ENCODE measurements at regions not wholly inside any gene's neighbourhood (a gene's known extent, or its start where the extent isn't known, plus 50 kb on each side); places are given as distances from the start of the nearest gene placed in this dataset.

DNA sequence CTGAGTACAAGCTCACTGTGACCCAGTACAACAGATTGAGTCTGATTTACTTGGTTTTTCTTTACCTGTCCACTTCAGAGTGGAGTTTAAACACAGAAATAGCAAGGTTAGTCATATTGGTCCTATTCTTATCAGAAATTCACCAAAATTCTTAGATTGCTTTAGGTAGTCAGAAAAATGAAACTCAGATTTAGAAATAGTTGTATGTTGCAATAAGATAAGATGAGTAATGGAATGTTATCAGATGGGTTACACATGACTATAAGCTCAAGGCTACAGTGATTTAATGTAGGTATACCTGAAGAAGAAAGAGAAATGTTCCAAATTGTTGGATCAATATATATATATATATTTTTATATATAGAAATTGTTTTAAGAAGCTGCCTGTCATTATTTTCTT is 524.1 kb downstream of the LRFN5 start:
- Mint-ChIP-seq H3K4me1 (ENCODE audit: low read depth, unreplicated experiment) (no peaks in the 10 kb centered on the region), H3K27ac (ENCODE audit: unreplicated experiment) (no peak overlapping the region), H3K27me3 (ENCODE audit: unreplicated experiment) (no peaks in the 10 kb centered on the region), H3K4me3 (ENCODE audit: unreplicated experiment) (no peak overlapping the region), H3K9me3 (ENCODE audit: unreplicated experiment) (no peaks in the 10 kb centered on the region), H3K36me3 (ENCODE audit: unreplicated experiment) (no peaks in the 10 kb centered on the region)
- DNase-seq: no peak
- TF ChIP-seq, protein P1, sequence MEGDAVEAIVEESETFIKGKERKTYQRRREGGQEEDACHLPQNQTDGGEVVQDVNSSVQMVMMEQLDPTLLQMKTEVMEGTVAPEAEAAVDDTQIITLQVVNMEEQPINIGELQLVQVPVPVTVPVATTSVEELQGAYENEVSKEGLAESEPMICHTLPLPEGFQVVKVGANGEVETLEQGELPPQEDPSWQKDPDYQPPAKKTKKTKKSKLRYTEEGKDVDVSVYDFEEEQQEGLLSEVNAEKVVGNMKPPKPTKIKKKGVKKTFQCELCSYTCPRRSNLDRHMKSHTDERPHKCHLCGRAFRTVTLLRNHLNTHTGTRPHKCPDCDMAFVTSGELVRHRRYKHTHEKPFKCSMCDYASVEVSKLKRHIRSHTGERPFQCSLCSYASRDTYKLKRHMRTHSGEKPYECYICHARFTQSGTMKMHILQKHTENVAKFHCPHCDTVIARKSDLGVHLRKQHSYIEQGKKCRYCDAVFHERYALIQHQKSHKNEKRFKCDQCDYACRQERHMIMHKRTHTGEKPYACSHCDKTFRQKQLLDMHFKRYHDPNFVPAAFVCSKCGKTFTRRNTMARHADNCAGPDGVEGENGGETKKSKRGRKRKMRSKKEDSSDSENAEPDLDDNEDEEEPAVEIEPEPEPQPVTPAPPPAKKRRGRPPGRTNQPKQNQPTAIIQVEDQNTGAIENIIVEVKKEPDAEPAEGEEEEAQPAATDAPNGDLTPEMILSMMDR (IDR thresholded peaks at IDR 0.05; ENCODE audit: partially characterized antibody, unreplicated experiment): no peak

- H3K9me3 Mint-ChIP-seq (ENCODE audit: unreplicated experiment): no peaks in the 10 kb centered on the region
- no peaks in the 10 kb centered on the region for H3K4me1 Mint-ChIP-seq (ENCODE audit: low read depth, unreplicated experiment)
- no peak overlapping the region for H3K4me3 Mint-ChIP-seq (ENCODE audit: unreplicated experiment)
- no peak overlapping the region for H3K27ac Mint-ChIP-seq (ENCODE audit: unreplicated experiment)
- DNase-seq: no peak
- no peaks in the 10 kb centered on the region for H3K36me3 Mint-ChIP-seq (ENCODE audit: unreplicated experiment)
- H3K27me3 Mint-ChIP-seq (ENCODE audit: unreplicated experiment): no peaks in the 10 kb centered on the region
- TF ChIP-seq, protein P1 (IDR thresholded peaks at IDR 0.05; ENCODE audit: partially characterized antibody, unreplicated experiment): no peak
These were observed 516.9 kb downstream of the LRFN5 start for GRCh38 chr14:42123526-42123925.

DNA sequence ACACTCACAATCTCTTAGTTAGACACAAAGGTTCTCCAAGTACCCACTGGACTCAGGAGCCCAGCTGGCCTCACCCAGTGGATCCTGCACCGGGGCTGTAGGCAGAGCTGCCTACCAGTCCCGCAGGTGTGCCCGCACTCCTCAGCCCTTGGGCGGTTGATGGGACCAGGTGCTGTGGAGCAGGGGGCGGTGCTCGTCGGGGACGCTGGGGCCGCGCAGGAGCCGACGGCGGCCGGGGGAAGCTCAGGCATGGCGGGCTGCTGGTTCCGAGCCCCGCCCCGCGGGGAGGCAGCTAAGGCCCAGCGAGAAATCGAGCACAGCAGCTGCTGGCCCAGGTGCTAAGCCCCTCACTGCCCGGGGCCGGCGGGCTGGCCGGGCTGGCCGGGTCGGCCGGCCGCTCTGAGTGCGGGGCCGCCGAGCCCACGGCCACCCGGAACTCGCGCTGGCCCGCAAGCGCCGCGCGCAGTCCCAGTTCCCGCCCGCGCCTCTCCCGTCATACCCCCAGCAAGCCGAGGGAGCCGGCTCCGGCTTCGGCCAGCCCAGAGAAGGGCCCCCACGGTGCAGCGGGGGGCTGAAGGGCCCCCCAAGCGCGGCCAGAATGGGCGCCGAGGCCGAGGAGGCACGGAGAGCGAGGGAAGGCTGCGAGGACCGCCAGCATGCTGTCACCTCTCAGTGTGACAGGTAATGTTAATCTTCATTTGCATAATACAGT is 506.8 kb downstream of the LRFN5 start:
- H3K27me3 Mint-ChIP-seq (ENCODE audit: unreplicated experiment): no peaks in the 10 kb centered on the region
- no peaks in the 10 kb centered on the region for H3K4me1 Mint-ChIP-seq (ENCODE audit: low read depth, unreplicated experiment)
- TF ChIP-seq, protein P1 (IDR thresholded peaks at IDR 0.05; ENCODE audit: partially characterized antibody, unreplicated experiment): no peak
- DNase-seq: no peak
- H3K9me3 Mint-ChIP-seq (ENCODE audit: unreplicated experiment): peaks cover 10% of the 10 kb centered on the region
- H3K27ac Mint-ChIP-seq (ENCODE audit: unreplicated experiment): no peak overlapping the region
- H3K4me3 Mint-ChIP-seq (ENCODE audit: unreplicated experiment): no peak overlapping the region
- H3K36me3 Mint-ChIP-seq (ENCODE audit: unreplicated experiment): peaks cover 6% of the 10 kb centered on the region

DNA sequence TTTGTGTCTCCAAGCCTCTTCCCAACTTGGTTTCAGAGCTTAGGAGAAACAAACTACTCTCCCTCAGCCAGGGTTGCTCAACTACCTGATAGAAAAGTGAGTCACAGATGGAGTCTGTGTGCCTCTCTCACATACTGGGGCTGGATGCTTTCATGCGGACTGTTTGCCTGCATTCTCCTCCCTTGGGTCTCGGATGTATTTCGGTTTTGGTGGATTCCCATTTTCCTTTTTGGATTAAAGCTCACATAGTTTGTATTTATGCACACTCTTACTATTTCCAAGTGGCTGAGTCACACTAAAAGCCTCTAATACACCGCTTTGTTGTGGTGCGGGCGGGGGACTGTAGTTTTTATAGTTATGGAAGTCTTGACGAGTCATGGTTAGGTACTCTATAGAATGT is 505.4 kb downstream of the LRFN5 start:
- TF ChIP-seq, protein P1 (IDR thresholded peaks at IDR 0.05; ENCODE audit: partially characterized antibody, unreplicated experiment): no peak
- H3K4me1 Mint-ChIP-seq (ENCODE audit: low read depth, unreplicated experiment): no peaks in the 10 kb centered on the region
- H3K36me3 Mint-ChIP-seq (ENCODE audit: unreplicated experiment): peaks cover 6% of the 10 kb centered on the region
- H3K27me3 Mint-ChIP-seq (ENCODE audit: unreplicated experiment): no peaks in the 10 kb centered on the region
- H3K4me3 Mint-ChIP-seq (ENCODE audit: unreplicated experiment): no peak overlapping the region
- DNase-seq: no peak
- no peak overlapping the region for H3K27ac Mint-ChIP-seq (ENCODE audit: unreplicated experiment)
- H3K9me3 Mint-ChIP-seq (ENCODE audit: unreplicated experiment): peaks cover 10% of the 10 kb centered on the region

DNA sequence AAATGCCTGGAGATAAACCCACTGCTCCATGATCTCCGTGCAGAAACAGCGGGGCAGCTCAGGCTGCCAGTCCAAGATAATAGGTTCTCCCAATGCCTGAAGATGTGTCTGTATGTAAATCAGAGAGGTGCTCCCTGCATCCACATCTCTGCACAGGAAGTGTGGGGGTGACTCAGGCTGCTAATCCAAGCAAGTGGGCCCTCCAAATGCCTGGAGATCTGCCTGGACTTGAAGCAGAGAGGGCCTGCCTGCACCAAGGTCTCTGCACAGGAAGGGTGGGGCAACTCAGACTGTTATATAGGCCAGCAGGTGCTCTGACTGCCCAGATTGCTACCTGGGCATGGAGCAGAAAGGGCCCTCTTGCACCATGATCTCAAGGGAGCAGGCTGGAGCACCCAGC is 504.7 kb downstream of the LRFN5 start:
- peaks cover 10% of the 10 kb centered on the region for H3K9me3 Mint-ChIP-seq (ENCODE audit: unreplicated experiment)

More for the DNA sequence above, 504.7 kb downstream of the LRFN5 start:
- no peak overlapping the region for H3K4me3 Mint-ChIP-seq (ENCODE audit: unreplicated experiment)
- no peak for DNase-seq
- H3K27ac Mint-ChIP-seq (ENCODE audit: unreplicated experiment): no peak overlapping the region
- H3K27me3 Mint-ChIP-seq (ENCODE audit: unreplicated experiment): no peaks in the 10 kb centered on the region
- H3K36me3 Mint-ChIP-seq (ENCODE audit: unreplicated experiment): peaks cover 6% of the 10 kb centered on the region
- no peaks in the 10 kb centered on the region for H3K4me1 Mint-ChIP-seq (ENCODE audit: low read depth, unreplicated experiment)
- TF ChIP-seq, protein P1 (IDR thresholded peaks at IDR 0.05; ENCODE audit: partially characterized antibody, unreplicated experiment): no peak
